ENCODE measurements at regions not wholly inside any gene's neighbourhood (a gene's known extent, or its start where the extent isn't known, plus 50 kb on each side); places are given as distances from the start of the nearest gene placed in this dataset.

GRCh38 chr19:33948651-33949335, 152.1 kb downstream of the KCTD15 start:
- no peak for DNase-seq (ENCODE audit: low read depth)

- DNase-seq (ENCODE audit: low read depth) = no peak
These were observed 153.6 kb downstream of the KCTD15 start for GRCh38 chr19:33950091-33950750.

- DNase-seq (ENCODE audit: low read depth) = no peak
These were observed 156.4 kb downstream of the KCTD15 start for GRCh38 chr19:33953023-33953422.

- DNase-seq (ENCODE audit: low read depth) = no peak
These were observed 156.9 kb downstream of the KCTD15 start for GRCh38 chr19:33953592-33953991.

- DNase-seq (ENCODE audit: low read depth) = no peak
These were observed 158.0 kb downstream of the KCTD15 start for GRCh38 chr19:33954686-33955085.

- DNase-seq (ENCODE audit: low read depth) = no peak
These were observed 160.3 kb downstream of the KCTD15 start for GRCh38 chr19:33956941-33957340.

- DNase-seq (ENCODE audit: low read depth) = no peak
These were observed 161.1 kb downstream of the KCTD15 start for GRCh38 chr19:33957804-33958203.

- DNase-seq (ENCODE audit: low read depth) = no peak
These were observed 163.9 kb downstream of the KCTD15 start for GRCh38 chr19:33960566-33960965.

- no peak for DNase-seq (ENCODE audit: low read depth)
These were observed 165.5 kb downstream of the KCTD15 start for GRCh38 chr19:33962161-33962560.

- no peak for DNase-seq (ENCODE audit: low read depth)
These were observed 166.8 kb downstream of the KCTD15 start for GRCh38 chr19:33963514-33963913.

- DNase-seq (ENCODE audit: low read depth) = no peak
These were observed 174.4 kb downstream of the KCTD15 start for GRCh38 chr19:33971073-33971472.

- no peak for DNase-seq (ENCODE audit: low read depth)
These were observed 181.4 kb downstream of the KCTD15 start for GRCh38 chr19:33977756-33978685.

- no peak for DNase-seq (ENCODE audit: low read depth)
These were observed 186.0 kb downstream of the KCTD15 start for GRCh38 chr19:33982706-33983105.

- no peak for DNase-seq (ENCODE audit: low read depth)
These were observed 183.7 kb upstream of the LSM14A start for GRCh38 chr19:33988601-33989000.

- no peak for DNase-seq (ENCODE audit: low read depth)
These were observed 174.6 kb upstream of the LSM14A start for GRCh38 chr19:33997690-33998089.

- no peak for DNase-seq (ENCODE audit: low read depth)
These were observed 174.0 kb upstream of the LSM14A start for GRCh38 chr19:33998302-33998701.

- no peak for DNase-seq (ENCODE audit: low read depth)
These were observed 173.5 kb upstream of the LSM14A start for GRCh38 chr19:33998739-33999345.

- no peak for DNase-seq (ENCODE audit: low read depth)
These were observed 155.3 kb upstream of the LSM14A start for GRCh38 chr19:34017024-34017423.

GRCh38 chr19:34017601-34018000, 154.7 kb upstream of the LSM14A start:
- DNase-seq (ENCODE audit: low read depth) = no peak

GRCh38 chr19:34018546-34018945, 153.8 kb upstream of the LSM14A start:
- DNase-seq (ENCODE audit: low read depth) = no peak

GRCh38 chr19:34023381-34023780, 148.9 kb upstream of the LSM14A start:
- DNase-seq (ENCODE audit: low read depth) = no peak

- no peak for DNase-seq (ENCODE audit: low read depth)
These were observed 138.4 kb upstream of the LSM14A start for GRCh38 chr19:34033880-34034279.

Measured in HS-5 (cell line).